Limb (tissue), 2 donors: ENCODE measurements at regions not wholly inside any gene's neighbourhood (a gene's known extent, or its start where the extent isn't known, plus 50 kb on each side); places are given as distances from the start of the nearest gene placed in this dataset.

Experiments used
- DNase-seq, 2 donors: peaks; one replicate each; pipeline ENCODE4 v3.0.0-alpha.2; 2016; ENCODE audit errors: extremely low spot score in 2 of 2

DNA sequence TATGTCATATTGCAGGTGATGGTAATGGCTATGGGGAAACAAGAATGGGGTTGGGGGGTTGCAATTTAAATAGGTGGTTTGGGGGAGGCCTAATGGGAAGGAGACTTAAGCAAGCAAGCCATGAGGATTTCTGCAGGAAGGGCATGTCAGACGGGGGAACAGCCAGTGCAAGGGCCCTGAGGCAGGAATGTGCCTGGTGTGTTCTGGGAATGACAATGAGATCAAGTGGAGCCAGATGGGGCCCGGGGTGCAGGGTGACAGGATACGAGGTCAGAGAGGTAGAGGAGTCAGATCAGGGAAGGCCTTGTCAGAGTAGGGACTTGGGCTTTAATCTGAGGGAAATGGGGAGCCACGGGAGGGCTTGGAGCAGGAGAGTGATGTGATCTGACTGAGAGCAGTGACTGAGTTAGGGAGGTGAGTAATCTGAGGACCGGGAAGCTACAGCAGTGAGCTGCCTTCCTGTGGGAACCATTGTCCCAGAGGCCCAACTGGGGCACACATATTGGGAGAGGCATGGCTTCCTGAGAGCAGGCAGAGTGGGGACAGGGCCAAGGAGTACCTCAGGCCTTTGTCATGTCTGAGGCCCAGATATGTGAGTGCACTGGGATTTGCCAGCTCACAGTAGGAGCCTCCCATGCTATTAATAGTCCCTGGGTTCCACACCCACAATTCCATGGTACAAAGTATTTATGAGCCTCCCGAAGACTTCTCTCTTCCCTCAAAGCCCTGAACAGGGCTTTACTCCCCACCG is 139.8 kb downstream of the BCOR start:
- no peak for DNase-seq

DNA sequence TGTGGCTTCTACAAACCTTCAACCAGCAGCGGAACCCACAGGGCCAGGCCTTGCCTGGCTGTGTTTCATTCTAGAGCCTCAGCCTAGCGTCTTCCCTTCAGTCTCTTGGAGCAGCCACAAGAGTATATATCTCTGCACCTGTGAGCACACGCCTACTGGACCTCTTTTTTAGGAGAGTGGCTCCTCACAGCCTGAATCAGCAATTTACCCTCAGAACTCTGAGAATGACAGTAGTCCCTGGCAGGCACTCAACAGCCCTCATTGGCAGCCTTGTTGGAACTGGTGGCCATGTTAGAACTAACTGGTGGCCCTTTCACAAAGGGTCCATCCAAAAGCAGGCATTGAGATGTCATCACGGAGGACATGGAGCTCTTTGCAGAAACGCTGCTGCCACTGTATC is 138.9 kb downstream of the BCOR start:
- no peak for DNase-seq

DNA sequence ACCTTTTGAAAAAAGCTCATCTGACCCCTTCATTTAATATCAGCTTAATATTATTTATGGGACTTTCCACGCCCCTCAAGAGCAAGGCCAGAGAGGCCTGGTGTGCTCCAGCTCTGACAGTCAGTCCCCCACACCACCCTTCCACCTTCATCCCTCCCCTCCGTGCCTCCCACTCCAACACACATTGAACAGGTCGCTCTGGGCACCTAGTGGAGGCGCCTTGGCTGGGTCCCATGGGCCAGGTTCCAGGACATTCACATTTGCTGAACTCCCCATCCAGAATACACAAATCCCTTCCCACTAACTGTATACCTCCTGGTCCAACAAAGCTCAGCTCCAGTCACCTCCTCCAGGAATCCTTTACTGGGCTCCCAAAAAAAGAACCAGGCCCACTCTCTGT is 137.5 kb downstream of the BCOR start:
- DNase-seq, result no peak

DNA sequence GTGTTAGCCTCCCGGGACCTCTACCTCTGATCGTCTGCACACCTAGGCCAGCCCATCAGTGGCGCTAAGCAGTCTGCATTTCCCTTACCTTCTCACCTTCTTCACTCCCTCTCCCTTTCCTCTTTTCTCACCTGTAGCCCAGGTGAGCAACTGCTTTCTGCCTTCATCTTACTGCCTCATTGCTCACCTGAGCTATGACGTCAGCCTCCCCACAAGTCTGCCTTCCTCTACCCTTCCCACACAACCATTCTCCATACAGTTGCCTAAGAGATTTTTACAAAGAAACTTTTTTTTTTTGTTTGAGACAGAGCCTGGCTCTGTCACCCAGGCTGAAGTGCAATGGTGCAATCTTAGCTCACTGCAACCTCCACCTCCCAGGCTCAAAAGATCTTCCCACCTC is 136.3 kb downstream of the BCOR start:
- no peak for DNase-seq

GRCh38 chrX:39965051-39965573 is 132.6 kb downstream of the BCOR start:
- no peak for DNase-seq

- DNase-seq, result no peak
These were observed 131.6 kb downstream of the BCOR start for GRCh38 chrX:39966176-39966575.

- no peak for DNase-seq
These were observed 130.4 kb downstream of the BCOR start for GRCh38 chrX:39967348-39967747.

DNA sequence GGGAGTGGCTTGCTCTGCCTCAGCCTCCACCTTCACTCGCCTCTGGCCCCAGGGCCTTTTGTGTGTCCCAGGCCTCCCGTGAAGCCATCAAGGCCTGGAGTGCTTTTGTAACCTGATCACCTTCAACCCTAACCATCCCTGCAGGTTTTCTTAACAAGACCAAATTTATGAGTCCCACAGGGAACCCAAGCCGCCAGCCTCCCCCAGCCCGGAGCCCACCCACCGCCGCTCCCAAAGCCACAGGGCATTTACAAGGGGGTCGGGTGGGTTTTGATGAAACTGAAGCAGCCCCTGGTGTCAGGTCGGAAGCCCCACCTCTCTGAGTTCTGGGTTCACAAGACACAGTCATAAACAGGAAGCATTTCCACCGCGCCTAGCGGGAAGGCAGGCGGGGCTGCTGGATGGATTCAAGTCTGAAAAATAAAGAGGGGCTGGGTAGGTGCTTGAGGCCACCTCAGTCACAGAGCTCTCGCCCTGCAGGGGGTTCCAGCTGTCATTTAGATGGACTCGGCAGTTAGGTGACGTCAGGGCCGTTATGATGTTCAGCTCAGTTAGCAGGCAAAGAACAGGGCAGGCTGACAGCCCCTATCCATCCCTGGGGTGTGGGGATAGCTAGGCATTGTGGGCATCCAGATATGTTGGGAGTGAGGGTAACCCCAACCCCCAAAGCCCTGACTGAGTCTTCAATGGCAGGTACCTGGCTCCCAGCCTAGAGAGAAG is 128.5 kb downstream of the BCOR start:
- DNase-seq, result peak in 1 of 2 donors; percentile 42

- DNase-seq, result no peak
These were observed 127.8 kb downstream of the BCOR start for GRCh38 chrX:39969819-39970504.

DNA sequence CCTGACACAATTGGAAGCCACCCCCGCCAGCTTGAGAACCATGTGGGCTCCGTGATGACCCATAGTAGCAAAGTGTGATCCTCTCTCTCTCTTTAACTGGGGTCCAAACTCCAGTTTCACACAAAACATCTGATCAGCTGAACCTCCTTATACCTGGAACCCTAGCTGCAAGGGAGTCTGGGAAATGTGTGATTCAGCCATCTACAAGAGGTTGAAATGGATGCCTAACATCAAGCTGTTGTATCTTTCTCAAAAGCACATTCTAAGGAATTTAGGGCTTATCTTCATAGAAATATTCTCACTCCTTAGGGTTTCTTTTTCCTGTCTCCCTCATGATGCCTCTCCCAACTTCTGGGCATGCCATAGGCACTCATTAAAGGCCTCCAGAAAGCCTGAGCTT is 126.0 kb downstream of the BCOR start:
- DNase-seq, result no peak

- no peak for DNase-seq
These were observed 125.4 kb downstream of the BCOR start for GRCh38 chrX:39972340-39972739.

DNA sequence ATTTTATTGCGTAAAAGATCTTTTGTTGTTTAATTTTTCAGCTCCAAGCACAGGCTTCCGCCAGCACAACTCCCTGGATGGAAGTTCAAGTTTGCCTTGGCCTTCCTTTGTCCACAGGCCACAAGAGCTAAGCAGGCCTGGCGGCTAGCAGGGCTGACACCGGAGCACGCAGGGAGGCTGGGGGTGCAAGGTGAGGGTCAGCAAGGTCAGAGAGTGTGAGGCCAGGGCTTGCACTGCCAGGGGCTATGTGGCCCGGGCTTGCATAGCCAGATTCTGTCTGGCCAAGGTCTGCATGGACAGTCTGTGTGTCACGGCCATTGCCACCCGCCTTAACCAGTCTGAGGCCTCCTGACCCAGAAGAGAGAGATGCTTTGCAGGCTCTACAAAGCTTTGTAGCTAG is 123.9 kb downstream of the BCOR start:
- no peak for DNase-seq

- no peak for DNase-seq
These were observed 123.5 kb downstream of the BCOR start for GRCh38 chrX:39974270-39974669.

DNA sequence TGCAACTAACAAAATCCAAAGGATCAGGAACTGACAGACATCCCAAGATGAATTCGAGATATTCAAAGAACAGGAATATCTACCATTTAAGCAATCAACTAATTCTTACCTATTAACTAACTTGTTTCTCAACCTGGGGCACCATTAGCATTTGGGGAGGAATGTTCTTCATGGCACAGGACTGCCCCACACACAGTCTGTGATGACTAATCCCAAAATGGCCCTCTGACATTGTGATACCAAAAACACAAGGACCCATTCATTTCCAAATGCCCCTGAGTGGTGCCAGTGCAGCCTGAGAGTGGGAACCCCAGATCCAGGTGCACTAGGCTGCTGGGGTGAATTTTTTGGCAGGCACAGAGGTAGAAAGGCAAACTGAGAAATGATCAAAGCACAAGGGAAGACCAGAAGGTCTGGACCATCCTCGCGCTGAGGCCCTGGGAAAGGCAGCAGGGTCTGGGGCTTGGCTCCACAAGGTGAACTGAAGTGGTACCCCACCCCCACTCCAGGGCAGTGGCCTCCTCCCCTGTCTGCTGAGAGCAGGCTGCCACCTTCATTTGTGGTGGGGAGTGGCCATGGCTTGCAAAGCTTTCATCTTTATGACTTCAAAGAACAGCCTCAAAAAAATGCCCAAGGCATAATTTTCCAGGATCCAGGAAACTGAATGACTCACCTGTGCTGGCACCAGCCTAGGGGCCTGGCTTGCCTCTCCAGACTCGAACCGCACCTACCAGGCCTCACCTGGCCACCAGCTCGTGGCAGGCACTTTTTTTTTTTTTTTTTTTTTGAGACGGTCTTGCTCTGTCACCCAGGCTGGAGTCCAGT is 122.4 kb downstream of the BCOR start:
- no peak for DNase-seq

GRCh38 chrX:39981946-39982345 is 115.8 kb downstream of the BCOR start:
- DNase-seq, result no peak

- no peak for DNase-seq
These were observed 114.8 kb downstream of the BCOR start for GRCh38 chrX:39982948-39983347.

DNA sequence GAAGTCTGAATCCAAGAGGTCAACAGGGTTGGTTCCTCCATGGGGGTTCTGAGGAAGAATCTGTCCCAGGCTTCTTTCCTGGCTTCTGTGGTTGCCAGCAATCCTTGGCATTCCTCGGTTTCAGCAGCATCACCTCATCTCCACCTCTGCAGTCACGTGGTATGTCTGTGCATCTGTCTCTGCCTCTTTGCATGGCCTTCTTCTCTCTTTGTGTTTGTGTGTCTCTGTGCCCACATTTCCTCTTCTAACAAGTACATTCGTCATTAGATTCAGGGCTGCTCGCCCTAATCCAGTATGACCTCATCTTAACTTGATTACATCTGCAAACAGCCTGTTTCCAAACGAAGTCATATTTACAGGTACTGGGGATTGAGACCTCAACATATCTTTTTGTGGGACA is 114.0 kb downstream of the BCOR start:
- DNase-seq, result no peak

DNA sequence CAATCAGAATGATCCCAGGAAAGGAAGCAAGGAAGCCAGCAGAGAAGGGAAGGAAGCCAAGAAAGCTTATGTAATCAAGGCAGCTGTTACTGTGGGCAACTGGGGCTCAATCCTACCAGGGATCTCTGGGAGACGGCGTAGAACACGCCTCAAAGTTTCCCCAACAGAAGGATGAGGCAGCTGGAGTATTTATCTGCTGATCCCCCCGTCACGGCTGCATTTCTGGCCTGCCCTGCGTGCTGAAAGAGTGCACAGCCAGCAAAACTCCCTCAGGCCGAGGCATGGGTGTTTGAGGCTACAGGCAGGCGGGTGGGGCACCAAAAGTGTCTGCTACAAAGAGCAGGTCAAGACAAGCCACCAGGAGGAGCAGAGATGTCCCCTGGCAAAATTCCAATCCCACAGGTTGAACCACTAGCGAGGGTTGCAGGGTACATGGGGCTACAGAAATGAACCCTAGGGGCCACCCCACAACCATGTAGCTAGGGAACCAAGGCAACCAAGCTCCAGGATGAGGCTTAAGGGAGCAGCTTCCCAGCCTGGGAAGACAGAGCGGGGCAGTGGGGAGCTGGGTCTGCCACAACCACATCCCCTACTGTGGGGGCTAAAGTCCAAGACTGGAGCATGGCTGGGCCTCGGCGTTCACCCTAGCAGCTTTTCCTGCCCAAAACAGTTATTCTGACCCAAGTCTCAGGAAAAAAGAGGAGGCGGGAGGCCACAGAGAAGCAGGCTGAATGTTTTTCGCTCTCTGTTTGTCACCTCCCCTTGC is 113.4 kb downstream of the BCOR start:
- DNase-seq, result peak in 1 of 2 donors; percentile 47

GRCh38 chrX:39985071-39985470 is 112.7 kb downstream of the BCOR start:
- DNase-seq, result no peak

DNA sequence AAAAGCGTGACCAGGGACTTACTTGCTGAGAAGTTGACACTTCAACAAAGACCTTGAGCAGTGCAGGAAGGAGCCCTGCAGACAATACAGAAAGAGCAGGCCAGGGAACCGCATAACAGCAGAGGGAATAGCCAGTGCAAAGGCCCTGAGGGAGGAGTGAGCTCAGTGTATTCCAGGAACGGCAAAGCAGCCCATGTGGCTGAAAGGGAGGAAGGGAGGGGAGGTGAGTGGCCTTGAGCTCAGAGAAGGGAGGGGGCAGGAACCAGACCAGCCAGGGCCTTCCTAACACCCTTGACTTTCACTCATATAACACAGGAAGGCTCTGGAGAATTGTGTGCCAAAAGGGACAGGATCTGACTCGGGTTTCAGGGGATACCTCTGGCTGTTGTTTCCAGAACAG is 112.2 kb downstream of the BCOR start:
- no peak for DNase-seq

GRCh38 chrX:39988496-39988895 is 109.3 kb downstream of the BCOR start:
- no peak for DNase-seq
